GM18520 (cell line): ENCODE measurements at regions not wholly inside any gene's neighbourhood (a gene's known extent, or its start where the extent isn't known, plus 50 kb on each side); places are given as distances from the start of the nearest gene placed in this dataset.

Source experiments
- ATAC-seq: cut with Tn5 transposase; IDR thresholded peaks from one replicate; pipeline ENCODE4 v1.9.1; 2021; ENCODE audit not compliant: unreplicated experiment

DNA sequence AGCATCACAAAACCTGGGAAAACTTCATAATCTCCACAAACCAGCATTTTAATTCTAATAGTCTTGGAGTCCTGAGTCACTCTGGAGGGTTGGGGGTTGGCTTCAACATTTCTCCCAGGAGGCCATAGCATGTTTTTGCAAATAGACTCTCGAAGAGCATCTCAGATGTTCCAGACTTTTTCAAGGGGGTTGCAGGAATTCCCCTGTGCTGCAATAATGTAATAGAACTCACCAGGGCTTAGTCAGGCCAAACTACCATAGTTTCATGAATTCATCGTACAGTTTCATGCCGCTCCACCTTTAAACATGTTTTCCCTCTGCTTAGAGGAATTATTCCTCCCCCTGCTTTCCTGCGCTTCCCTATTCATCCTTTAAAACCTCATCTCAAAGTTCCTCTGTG is 499.5 kb upstream of the KLF4 start:
- no peak for ATAC-seq

DNA sequence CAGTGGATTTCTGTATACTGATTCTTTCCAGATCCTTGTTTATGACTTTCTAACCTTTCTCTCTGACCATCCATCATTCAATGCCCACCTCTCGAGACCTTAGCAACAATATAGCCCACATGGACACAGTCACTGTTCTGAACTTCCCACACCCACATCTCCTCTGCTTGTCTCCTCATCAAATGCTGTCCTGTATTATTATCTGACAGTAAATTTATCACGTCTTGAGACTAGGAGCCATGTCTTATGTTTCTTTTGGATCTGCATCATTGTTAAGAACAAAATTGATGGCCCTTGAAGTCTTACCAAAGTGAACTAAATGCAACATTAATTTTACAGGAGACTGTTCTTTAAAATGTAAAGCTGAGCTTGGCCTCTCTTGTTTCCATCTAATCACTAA is 495.4 kb upstream of the KLF4 start:
- ATAC-seq = no peak

DNA sequence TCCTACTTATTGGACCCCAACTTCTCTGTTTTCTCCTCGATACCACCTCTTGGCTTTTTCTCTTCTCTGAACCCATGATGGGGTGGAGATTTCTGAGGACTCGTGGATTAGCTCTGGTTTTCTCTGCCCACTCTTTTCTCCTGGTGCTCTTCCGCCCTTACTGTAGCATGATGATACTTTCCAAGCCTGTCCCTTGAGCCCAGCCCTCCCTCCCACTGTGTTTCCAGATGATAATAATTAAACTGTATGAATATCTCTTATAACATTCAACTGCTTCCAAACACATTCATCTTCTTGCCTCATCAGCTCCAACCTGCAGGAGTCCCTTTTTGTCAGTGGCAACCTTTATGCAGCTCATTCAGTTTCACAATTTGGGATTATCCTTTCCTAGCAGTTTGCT is 494.2 kb upstream of the KLF4 start:
- no peak for ATAC-seq

DNA sequence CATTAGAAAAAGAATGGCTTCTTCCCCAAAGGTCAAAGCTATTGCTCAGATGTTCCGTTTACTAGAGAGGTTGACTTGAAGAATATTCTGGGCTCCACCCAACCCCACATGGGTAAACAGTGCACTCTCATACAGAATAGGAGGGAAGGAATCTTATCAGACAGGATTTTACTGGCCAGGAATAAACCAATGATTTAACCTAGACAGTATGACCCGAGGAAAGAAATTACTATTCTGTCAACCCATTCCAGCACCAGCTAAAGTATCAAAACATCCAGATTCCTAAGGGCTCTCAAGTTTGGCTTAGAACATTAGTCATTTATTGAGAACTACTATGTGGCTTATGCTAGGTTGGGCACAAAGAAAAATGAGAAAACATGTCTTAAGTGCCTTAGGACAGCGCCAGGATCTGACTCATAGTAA is 493.6 kb upstream of the KLF4 start:
- ATAC-seq = no peak

DNA sequence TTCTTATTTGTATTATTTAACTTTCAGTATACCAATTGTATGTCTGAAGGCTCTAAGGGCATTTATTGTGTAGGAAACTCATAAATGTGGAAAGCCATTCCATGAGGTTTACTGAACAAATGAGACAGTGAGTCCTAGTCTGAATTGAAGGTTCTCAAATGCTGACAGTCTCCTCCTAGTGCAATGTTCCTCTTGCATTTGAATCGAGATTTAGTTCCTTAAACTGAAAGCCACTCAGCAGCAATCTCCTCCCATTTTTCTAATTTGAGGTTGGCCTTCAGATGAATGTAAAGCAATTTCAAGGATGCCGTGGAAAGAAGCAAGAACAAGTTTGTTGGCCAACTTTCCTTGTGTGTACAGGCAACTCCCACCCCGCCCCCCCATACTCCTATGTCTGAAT is 493.2 kb upstream of the KLF4 start:
- ATAC-seq = no peak

DNA sequence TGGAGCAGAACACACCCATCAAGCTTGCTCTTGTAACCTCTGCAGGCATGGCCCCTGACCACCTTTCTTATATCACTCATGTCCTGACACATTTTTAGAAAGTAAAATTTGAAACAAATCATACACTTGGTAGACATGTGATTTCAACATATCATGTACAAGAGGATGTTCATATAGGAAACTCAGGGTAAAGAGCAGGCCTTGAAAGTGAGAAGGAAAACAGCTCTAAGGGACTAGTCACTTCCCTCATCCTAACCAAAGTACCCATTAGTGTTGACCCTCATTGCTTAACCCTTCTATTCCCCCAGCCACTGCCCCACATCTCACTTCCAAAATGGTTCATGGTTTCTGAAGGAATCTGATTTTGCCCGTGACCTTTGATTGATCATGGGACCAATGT is 492.4 kb upstream of the KLF4 start:
- no peak for ATAC-seq

DNA sequence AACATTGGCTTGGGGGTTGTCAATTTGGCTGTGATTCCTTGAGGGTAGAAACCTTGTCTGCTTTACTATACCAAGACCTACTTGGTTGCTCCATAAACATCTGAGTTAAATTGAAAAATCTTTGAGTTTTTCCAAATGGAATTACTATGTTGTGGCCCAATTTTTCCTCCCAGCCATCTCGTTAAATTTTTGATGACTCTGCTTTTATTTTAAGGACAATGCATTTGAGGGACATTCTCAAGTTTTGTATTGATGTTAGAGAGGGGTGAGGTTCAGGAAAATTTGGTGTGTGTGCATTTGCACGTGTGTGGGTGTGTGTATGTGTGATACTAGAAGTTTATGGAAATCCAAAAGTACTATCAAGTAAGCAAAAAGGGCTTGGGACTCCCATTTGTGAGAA is 491.4 kb upstream of the KLF4 start:
- ATAC-seq = no peak

- ATAC-seq = no peak
Measured at GRCh38 chr9:107976767-107977166, 487.2 kb upstream of the KLF4 start.

GRCh38 chr9:107975426-107976010 is 485.9 kb upstream of the KLF4 start:
- no peak for ATAC-seq

DNA sequence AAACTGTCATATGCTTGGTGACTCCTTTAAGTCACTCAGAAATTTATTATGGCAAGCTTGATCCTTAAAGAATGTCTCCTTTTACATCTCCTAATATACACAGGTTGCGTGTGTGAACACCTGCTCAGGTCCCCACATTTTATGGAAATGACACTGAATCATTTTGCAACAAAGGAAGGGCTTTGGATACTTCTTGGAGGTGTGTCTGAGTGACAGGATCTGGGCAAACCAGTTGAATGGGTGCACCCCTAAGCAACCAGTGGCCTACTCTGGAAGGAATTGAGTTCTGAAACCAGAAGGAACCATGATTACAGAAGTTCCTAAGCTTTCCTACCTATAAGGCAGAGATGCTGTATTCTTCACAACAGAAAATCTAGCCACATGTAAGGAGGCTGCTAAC is 483.9 kb upstream of the KLF4 start:
- ATAC-seq = no peak

DNA sequence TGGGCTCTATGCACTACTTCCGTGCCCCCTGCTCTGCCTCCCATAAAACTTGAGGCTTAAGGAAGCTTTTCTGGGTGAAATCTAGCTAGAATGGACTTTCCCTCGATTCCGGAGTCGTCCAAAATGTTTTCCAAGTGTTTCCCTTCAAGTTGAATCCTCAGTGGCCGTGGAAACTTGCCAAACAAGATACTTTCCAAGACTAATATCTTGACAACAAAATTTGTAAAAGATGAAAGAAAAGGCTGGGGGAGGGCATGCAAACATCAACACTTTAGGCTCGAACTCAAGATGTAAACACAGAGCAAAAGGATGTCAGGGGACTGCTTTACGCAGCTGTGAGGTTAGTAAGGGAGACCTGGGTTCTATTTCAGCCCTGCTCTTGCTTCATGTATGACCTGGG is 482.8 kb upstream of the KLF4 start:
- no peak for ATAC-seq

GRCh38 chr9:107971241-107971640 is 481.7 kb upstream of the KLF4 start:
- no peak for ATAC-seq

- ATAC-seq = no peak
Measured at GRCh38 chr9:107970726-107971125, 481.2 kb upstream of the KLF4 start.

DNA sequence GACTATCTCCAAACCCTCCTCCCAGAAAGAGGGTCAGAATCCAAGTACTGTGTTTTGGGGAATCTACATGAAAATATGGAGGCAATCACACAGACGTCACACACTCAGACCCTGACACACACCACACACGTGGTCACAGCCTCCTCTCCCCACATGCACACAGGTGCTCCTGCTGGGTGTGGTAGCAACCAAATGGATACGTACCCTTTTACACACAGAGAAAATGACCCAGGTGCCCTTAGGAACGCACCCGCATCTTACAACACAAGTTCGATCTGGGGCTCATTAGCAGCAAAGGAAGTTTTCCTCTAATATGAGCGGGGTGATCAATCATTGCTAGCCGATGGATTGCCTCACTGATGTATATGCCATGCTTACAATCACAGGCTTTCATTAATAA is 480.2 kb upstream of the KLF4 start:
- no peak for ATAC-seq

GRCh38 chr9:107969141-107969540 is 479.6 kb upstream of the KLF4 start:
- ATAC-seq = no peak

GRCh38 chr9:107963246-107963645 is 473.7 kb upstream of the KLF4 start:
- no peak for ATAC-seq

DNA sequence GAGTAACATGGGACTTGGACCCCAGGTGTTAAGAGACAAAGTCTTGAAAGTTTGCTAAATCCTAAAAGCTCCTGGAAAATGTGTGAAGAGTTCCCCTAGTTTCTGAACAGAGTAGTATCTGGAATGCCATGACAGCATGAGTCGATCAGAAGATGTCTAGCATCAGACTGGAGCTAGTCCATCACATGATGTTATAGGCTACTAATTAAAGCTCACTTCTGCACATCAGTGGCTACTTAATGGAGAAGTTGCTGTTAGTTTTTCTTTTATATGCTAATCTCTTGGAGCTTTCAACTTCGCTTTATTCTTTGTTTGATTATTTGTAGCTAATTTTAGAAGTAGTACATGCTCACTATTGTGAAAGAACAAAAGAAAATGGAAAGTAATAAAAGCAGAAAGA is 471.3 kb upstream of the KLF4 start:
- no peak for ATAC-seq

DNA sequence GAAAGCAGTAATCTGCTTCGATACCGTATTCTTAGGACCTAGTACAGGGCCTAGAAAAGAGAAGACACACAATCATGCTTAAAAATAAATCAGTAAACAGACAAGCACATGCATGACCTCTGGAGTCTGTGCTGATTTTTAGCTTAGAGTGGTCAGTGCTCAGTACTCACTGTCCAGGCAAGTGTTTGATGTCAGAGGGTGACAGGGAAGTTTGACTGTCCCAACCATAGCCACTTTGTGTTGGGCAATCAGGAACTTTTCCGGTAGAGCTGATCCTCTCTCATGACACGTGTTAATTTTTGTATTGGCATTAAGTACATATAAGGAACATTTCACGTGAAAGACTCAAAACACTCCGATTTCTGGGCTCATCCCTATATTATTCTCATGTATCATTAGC is 464.7 kb upstream of the KLF4 start:
- no peak for ATAC-seq

GRCh38 chr9:107953556-107954125 is 464.1 kb upstream of the KLF4 start:
- no peak for ATAC-seq

DNA sequence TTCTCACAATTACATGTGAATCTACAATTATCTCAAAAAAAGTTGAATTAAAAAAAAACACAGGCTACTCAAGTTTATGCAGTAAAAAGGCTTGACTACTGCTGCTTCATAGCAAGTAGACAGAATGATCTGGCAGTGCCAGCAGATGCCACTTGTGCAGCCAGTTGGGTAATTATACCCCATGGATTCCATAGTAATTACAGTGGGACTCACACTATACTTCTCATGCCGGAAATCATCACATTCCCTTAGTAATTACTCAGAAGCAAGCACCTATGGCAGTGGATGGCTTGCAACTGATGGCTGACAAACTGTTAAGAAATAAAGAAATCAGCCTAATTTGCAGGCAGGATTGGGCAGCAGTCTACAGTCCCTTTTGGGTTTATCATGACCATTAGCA is 463.2 kb upstream of the KLF4 start:
- no peak for ATAC-seq

DNA sequence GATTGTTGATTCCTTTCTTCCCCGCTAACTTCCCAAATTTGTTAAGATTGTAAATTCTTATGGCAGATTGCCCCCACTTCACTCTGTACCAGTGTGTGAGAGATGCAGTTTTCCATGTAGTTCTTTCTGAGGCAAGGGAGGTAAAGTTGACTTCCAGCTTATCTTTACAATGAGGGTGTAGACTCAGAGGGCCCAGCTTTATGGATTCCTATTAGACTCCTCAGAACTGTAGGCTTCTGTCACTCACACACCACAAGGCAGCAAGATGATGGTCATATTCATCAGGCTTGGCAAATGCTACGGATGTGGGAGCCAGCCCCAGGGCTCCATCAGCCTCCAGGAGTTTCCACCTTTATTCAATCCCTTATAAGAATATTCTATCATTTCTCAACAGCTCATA is 461.9 kb upstream of the KLF4 start:
- ATAC-seq = no peak

DNA sequence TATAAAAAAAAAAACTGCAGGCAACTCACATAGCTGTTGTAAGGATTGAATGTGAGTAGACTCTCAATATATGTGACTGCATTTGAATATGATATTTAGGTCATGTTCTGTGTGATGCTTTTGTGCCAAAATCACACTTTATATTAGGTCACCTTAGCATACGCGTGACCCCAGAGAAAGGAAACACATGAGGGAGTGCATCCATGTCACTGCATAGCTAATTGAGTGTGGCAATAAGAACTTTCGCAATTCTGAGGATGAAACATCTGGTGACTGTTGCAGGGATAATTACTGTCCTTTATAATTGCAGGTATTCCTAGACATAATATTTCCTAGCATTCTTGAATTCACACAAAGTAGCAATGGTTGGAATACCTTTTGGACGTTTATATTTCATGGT is 459.5 kb upstream of the KLF4 start:
- ATAC-seq = no peak

DNA sequence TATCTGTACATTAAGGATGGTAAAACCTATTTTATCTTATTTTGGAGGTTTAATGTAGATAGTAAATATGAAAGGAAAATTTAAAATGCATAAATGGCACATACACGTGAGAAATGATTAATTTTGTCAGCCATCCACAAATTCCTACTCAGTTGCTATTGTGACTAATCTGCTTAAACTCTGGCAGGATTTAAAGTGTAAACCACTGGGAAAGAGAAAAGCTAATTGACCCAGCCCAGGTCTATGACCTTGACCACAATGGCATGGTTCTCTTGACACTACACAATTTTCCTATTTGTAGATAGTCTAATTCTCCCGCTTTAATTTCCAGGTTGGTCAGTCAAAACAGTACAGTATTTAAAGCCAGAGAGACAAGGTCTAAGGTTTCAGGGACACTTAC is 459.0 kb upstream of the KLF4 start:
- no peak for ATAC-seq
